ENCODE measurements at regions not wholly inside any gene's neighbourhood (a gene's known extent, or its start where the extent isn't known, plus 50 kb on each side); places are given as distances from the start of the nearest gene placed in this dataset.

DNA sequence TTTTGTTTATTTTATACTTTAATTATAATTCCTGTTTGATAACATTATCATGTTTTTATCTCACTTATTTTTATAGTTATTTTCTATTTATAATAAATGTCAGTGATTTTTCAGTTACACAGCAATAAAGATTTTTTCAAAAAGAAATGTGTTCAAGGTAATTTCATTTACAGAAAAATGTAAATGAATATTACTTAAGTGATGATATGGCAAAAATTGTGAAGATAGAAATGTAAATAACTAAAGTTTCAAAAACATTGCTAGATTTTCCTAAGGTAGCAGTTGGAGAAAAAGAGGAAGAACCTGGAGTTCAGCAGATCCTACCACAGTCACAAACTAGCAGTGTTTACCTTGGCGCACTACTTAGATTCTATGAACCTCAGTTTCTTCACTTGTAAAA, 202.6 kb downstream of the RFPL4B start:
- POLR2A ChIA-PET: no interaction called here
- Mint-ChIP-seq H3K36me3 (ENCODE audit: low read depth) (no peaks in the 10 kb centered on the region), H3K9me3 (no peaks in the 10 kb centered on the region), H3K27me3 (no peaks in the 10 kb centered on the region), H3K27ac (no peak overlapping the region), H3K4me1 (no peaks in the 10 kb centered on the region), H3K4me3 (no peak overlapping the region)
- CTCF ChIA-PET: no interaction called here
- DNase-seq: no peak

DNA sequence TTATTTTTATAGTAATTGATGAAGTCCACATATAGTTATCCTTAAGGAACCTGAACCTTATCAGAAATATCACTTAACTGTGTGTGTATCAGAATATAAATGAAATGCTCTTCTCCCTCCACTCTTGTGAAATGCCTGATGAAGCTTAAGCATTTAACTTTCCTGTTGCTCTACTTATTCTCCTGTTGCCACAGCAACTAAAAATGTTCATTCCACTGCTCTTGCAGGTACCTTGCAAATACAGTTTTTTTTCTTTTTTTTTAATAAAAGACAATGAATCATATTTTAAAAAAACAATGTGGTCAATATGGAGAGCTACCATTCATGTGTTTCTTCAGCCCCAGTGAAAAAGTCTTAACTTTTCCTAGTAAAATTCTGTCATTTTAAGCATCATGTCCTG, 210.3 kb downstream of the RFPL4B start:
- H3K4me1 Mint-ChIP-seq: no peaks in the 10 kb centered on the region
- no peak overlapping the region for H3K4me3 Mint-ChIP-seq
- H3K27ac Mint-ChIP-seq: no peak overlapping the region
- no peaks in the 10 kb centered on the region for H3K9me3 Mint-ChIP-seq
- no peaks in the 10 kb centered on the region for H3K36me3 Mint-ChIP-seq (ENCODE audit: low read depth)
- no peaks in the 10 kb centered on the region for H3K27me3 Mint-ChIP-seq
- no peak for DNase-seq
- POLR2A ChIA-PET: no interaction called here
- CTCF ChIA-PET: no interaction called here

DNA sequence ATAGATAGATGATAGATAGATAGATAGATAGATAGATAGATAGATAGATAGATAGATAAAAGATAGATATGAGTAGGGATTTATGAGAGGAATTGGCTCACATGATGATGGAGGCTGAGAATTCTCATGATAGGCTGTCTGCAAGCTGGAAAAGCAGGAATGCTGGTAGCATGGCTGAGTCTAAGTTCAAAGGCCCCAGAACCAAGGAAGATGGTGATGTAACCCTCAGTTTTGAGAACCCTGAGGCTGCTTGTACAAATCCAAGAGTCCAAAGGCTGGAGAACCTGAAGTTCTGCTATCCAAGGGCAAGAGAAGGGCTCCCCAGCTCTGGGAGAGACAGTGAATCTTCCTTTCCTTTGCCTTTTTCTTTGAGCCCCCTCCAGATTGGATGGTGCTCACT, 210.8 kb downstream of the RFPL4B start:
- H3K27me3 Mint-ChIP-seq: no peaks in the 10 kb centered on the region
- H3K4me3 Mint-ChIP-seq: no peak overlapping the region
- H3K36me3 Mint-ChIP-seq (ENCODE audit: low read depth): no peaks in the 10 kb centered on the region
- ChIA-PET POLR2A (no interaction called here), CTCF (no interaction called here)
- H3K27ac Mint-ChIP-seq: no peak overlapping the region
- no peak for DNase-seq
- H3K9me3 Mint-ChIP-seq: no peaks in the 10 kb centered on the region
- no peaks in the 10 kb centered on the region for H3K4me1 Mint-ChIP-seq

DNA sequence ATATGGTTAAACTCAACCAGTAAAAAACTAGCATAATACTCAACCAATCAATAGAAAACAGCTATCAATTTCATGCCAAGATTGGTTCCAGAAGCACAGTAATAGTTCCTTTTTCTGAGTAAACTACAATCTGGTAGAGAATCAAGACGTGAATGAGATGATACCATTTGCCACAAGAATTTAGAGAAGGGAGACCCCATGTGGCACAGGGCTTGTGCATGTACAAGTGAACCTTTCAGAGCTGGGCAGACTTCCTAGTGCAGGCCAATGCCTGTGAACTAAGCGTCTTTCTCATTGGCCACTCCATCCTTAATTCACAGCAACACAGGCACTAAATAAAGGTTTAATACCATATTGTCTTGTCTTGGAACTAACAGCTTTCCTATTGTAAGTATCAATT, 213.5 kb downstream of the RFPL4B start:
- Mint-ChIP-seq H3K4me3 (no peak overlapping the region), H3K36me3 (ENCODE audit: low read depth) (no peaks in the 10 kb centered on the region), H3K27ac (no peak overlapping the region), H3K27me3 (no peaks in the 10 kb centered on the region), H3K9me3 (no peaks in the 10 kb centered on the region), H3K4me1 (no peaks in the 10 kb centered on the region)
- DNase-seq: no peak
- ChIA-PET CTCF (no interaction called here), POLR2A (no interaction called here)

DNA sequence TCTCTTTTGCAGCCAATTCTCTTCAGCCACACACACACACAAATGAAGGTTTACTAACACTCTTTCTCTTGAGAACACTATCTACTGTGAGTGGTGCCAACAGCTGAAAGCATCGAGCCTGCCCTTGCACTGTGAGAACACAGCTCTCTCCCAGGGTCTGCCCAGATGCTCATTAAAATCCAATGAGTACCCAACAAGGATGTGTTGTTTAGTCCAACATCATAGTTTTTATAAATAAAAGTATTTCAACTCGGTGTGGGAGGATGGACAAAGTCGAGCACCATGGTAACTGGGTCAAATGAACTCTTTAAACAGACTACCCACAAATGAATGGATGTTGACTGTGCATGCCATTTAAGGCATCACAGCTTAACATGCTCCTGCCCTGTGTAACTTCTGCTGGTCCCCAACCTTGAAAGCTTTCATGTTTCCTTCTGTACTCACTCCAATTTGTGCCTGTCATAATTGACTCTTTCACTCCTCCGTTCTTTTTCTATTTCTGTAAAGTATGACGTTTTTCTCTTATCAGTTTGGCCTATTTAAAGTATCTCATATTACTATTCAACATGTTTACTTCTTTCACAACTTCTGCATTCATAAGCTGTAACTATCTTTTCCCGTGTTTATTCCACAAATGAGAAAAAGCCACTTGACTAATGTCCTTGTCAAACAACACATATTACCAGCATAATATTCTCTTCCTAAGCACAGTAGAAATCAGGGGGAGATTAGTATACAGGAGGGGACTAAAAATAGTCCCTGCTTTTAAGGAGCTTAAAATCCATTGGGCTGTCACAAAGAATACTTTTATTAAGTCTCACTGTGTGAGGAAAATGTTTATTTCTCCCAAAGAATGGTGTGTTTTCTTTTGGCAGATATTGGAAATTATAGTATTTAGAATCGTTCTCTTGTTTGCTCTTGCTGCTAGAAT, 215.4 kb downstream of the RFPL4B start:
- no peaks in the 10 kb centered on the region for H3K9me3 Mint-ChIP-seq
- CTCF ChIA-PET: no interaction called here
- DNase-seq: no peak
- POLR2A ChIA-PET: no interaction called here
- no peaks in the 10 kb centered on the region for H3K27me3 Mint-ChIP-seq
- H3K27ac Mint-ChIP-seq: no peak overlapping the region
- no peak overlapping the region for H3K4me3 Mint-ChIP-seq
- H3K4me1 Mint-ChIP-seq: no peaks in the 10 kb centered on the region
- H3K36me3 Mint-ChIP-seq (ENCODE audit: low read depth): no peaks in the 10 kb centered on the region

DNA sequence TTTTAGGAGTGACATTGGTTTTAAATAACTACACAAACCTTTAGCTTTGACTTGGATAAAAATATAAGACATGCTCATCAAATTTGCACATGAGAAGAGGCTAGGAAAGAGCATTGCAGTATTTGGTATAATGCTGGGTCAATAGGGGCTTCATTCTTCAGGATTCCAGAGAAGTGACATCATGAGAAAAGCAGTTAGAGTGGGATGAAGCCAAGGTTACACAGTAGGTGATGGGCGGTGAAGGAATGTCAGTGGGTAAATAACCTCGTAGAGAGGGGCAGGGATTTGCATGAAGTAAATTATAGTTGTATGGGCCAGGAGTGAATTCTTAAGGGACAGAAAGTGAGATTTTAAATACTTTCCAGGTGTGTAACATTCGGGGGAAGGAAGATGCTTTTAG, 216.2 kb downstream of the RFPL4B start:
- POLR2A ChIA-PET: no interaction called here
- H3K4me1 Mint-ChIP-seq: no peaks in the 10 kb centered on the region
- H3K27ac Mint-ChIP-seq: no peak overlapping the region
- no peaks in the 10 kb centered on the region for H3K27me3 Mint-ChIP-seq
- H3K36me3 Mint-ChIP-seq (ENCODE audit: low read depth): no peaks in the 10 kb centered on the region
- no peaks in the 10 kb centered on the region for H3K9me3 Mint-ChIP-seq
- no peak for DNase-seq
- CTCF ChIA-PET: no interaction called here
- no peak overlapping the region for H3K4me3 Mint-ChIP-seq

DNA sequence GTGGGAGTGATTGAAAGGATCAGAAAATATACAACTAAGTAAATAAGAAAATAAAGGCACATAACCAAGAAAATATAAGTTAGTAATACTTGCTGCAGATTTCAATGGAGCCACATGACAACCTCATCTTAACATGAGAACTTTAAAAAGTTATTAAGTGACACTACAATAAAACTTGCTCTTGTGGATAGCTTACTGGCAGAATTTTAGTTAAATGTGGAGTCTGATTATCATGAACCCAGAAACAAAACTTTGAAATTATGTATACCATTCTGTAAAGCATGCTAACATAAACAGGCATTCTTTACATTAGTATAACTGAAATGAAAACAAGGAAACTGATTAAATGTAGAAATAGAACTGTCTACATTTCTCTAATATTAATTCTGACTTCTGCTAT, 220.9 kb downstream of the RFPL4B start:
- no peaks in the 10 kb centered on the region for H3K36me3 Mint-ChIP-seq (ENCODE audit: low read depth)
- no peaks in the 10 kb centered on the region for H3K27me3 Mint-ChIP-seq
- H3K4me1 Mint-ChIP-seq: no peaks in the 10 kb centered on the region
- H3K27ac Mint-ChIP-seq: no peak overlapping the region
- ChIA-PET CTCF (no interaction called here), POLR2A (no interaction called here)
- H3K9me3 Mint-ChIP-seq: no peaks in the 10 kb centered on the region
- DNase-seq: no peak
- H3K4me3 Mint-ChIP-seq: no peak overlapping the region

DNA sequence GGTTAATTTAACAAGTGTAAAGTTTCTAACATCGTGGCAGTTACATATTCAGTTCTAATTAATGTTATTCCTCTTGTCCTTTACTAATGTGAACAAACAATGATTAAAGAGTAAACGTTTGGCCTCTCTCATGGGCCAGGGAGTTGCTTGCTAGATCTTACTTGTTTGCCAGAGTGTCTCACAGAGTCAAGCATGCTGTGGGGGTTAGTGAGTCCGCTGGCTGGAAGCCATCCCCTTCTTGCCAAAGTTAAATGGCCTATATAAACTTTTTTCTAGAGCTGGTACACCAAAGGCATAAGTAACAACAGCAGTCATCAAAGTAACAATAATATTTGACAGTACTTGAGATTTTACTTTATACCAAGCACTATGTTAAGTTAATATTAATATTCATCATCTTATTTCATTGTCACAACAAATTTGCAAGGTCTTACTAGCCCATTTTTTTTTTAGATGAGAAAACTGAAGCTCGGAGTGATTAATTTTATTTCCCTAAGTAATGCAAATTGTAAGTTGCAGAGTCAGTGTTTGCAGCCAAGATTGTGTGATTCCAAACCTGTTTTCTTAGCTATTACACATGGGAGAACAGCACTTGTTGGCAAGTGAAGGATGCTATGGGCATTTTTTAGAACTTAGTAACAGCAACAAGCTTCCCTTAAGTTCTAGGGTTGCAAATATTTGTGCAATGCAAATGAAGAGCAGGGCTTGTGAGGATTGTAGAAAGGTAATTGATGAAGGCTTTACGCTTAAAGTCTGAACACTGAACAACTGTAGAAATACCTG, 224.5 kb downstream of the RFPL4B start:
- no peaks in the 10 kb centered on the region for H3K9me3 Mint-ChIP-seq
- H3K27ac Mint-ChIP-seq: no peak overlapping the region
- H3K27me3 Mint-ChIP-seq: no peaks in the 10 kb centered on the region
- H3K4me3 Mint-ChIP-seq: no peak overlapping the region
- H3K36me3 Mint-ChIP-seq (ENCODE audit: low read depth): no peaks in the 10 kb centered on the region
- POLR2A ChIA-PET: no interaction called here
- no peak for DNase-seq
- H3K4me1 Mint-ChIP-seq: no peaks in the 10 kb centered on the region
- CTCF ChIA-PET: no interaction called here

DNA sequence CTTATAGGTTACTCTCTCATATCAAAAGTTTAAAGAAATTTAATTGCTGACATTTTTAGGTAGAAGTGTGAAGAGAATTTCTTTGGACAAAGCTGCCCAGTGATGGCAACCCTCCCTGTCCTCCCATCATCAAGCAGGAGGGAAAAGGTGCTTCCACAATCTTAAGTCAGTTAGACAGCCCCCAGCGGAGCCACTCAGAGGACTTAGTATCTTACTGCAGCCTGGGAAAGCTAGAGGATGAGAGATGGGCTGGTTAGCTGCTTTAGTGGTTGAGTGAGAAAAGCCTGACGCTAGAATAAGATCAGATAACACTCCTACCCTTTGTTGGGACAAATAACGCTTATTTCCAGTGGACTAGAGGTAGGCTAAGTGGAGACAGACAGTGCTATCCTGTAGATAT, 227.1 kb downstream of the RFPL4B start:
- Mint-ChIP-seq H3K9me3 (no peaks in the 10 kb centered on the region), H3K36me3 (ENCODE audit: low read depth) (no peaks in the 10 kb centered on the region), H3K4me1 (no peaks in the 10 kb centered on the region), H3K4me3 (no peak overlapping the region), H3K27ac (no peak overlapping the region), H3K27me3 (no peaks in the 10 kb centered on the region)
- ChIA-PET POLR2A (no interaction called here), CTCF (no interaction called here)
- DNase-seq: no peak

DNA sequence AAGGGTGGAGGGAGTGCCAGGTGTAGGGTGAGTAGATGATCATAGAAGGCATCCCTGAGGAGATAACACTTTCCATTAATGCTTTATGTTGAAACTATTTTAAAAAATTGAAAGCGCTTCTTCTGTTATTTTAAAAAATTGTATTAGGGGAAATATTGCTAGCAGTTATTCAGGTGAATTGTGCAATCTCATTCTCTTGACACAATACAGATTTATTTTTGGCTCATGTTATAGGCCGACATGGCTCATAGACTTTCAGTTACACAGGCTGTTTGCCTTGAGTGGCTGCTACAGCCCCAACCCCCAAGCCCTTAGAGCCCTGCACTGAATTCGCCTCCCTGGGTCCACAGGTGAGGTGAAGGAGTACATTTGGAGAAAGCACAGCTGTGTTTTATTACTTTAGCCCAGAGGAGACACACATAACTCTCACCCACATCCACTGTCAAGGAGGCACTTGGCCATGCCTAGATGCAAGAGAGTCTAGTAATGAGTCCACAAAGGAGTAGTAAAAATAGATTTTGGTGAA, 228.2 kb downstream of the RFPL4B start:
- no peaks in the 10 kb centered on the region for H3K4me1 Mint-ChIP-seq
- DNase-seq: no peak
- no peaks in the 10 kb centered on the region for H3K9me3 Mint-ChIP-seq
- ChIA-PET CTCF (no interaction called here), POLR2A (no interaction called here)
- no peaks in the 10 kb centered on the region for H3K36me3 Mint-ChIP-seq (ENCODE audit: low read depth)
- no peak overlapping the region for H3K4me3 Mint-ChIP-seq
- no peak overlapping the region for H3K27ac Mint-ChIP-seq
- H3K27me3 Mint-ChIP-seq: no peaks in the 10 kb centered on the region

DNA sequence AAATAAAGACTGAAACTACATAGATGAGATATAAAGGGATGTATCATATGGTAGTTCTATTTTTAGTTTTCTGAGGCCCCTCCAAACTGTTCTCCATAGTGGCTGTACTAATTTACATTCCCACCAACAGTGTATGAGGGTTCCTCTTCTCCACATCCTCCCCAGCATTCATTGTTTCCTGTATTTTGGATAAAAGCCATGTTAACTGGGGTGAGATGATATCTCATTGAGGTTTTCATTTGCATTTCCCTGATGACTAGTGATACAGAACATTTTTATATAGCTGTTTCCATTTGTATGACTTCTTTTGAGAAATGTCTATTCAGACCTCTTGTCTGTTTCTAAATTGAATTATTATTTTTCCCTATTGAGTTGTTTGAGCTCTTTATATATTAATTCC, 229.3 kb downstream of the RFPL4B start:
- Mint-ChIP-seq H3K4me3 (no peak overlapping the region), H3K4me1 (no peaks in the 10 kb centered on the region), H3K27me3 (no peaks in the 10 kb centered on the region), H3K9me3 (no peaks in the 10 kb centered on the region), H3K36me3 (ENCODE audit: low read depth) (no peaks in the 10 kb centered on the region), H3K27ac (no peak overlapping the region)
- POLR2A ChIA-PET: no interaction called here
- CTCF ChIA-PET: no interaction called here
- DNase-seq: no peak

DNA sequence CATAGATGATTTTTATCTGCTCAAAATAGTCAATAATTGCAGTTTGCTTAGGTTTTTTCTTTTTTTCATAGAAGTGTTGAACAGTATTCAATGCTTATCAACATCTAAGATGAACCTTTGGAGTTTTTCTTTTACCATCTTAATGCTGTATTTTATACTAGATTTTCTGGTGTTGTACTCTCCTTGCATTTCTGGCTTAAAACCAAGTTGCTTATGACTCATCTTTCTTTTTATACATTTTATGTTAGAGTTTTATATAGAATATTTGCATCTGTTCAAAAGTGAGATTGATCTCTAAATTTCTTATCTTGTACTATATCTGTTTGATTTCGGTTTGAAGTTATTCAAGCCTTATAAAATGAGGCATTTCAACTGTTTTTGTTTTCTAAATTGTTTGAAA, 232.5 kb downstream of the RFPL4B start:
- H3K4me3 Mint-ChIP-seq: no peak overlapping the region
- no peak overlapping the region for H3K27ac Mint-ChIP-seq
- no peaks in the 10 kb centered on the region for H3K4me1 Mint-ChIP-seq
- no peaks in the 10 kb centered on the region for H3K9me3 Mint-ChIP-seq
- ChIA-PET CTCF (interaction anchor here (0.7 kb wide), 1 partner anchor 868 kb away, joined by 3 read pairs; no protein-coding TSS in a partner anchor), POLR2A (no interaction called here)
- H3K27me3 Mint-ChIP-seq: no peaks in the 10 kb centered on the region
- H3K36me3 Mint-ChIP-seq (ENCODE audit: low read depth): no peaks in the 10 kb centered on the region
- DNase-seq: no peak

DNA sequence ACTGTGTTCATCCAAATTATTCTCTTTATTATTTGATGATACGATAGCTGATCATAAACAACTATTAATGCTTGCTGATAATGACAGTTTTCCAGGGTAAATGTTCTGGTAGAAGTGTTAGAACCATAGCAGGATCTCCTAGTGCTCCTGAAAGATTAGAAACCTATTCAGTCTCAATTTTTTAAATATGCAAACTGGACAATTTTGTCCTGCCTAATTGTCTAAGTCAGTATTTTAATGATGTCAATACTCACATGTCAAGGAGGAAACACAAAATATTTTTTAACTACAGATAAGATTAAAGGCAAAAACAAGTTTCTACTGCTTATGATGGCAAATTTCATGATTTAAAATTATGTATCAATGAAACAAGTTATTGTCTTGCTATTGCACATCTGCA, 233.9 kb downstream of the RFPL4B start:
- H3K4me3 Mint-ChIP-seq: no peak overlapping the region
- DNase-seq: no peak
- no peaks in the 10 kb centered on the region for H3K9me3 Mint-ChIP-seq
- ChIA-PET POLR2A (no interaction called here), CTCF (no interaction called here)
- H3K36me3 Mint-ChIP-seq (ENCODE audit: low read depth): no peaks in the 10 kb centered on the region
- no peaks in the 10 kb centered on the region for H3K27me3 Mint-ChIP-seq
- no peaks in the 10 kb centered on the region for H3K4me1 Mint-ChIP-seq
- no peak overlapping the region for H3K27ac Mint-ChIP-seq

DNA sequence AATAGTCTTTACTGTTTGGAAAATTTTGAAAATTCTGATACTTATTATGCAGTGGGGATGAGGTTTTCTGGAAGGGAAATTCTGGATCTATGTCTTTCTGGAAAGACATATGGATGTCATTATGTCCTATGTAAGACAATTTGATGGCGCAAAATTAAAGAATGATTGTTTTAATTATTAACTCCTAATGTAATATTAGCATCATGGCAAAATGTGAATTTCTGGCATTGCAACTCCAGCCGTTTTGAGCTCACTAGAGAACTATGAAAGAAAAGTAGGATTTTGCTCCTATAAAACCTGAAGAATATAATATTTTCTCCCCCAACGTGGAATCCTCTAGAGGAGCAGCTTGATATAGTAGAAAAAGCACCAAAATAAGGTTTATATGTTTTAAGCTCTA, 243.2 kb downstream of the RFPL4B start:
- Mint-ChIP-seq H3K4me3 (no peak overlapping the region), H3K4me1 (no peaks in the 10 kb centered on the region), H3K36me3 (ENCODE audit: low read depth) (no peaks in the 10 kb centered on the region), H3K27me3 (no peaks in the 10 kb centered on the region), H3K27ac (no peak overlapping the region), H3K9me3 (no peaks in the 10 kb centered on the region)
- CTCF ChIA-PET: no interaction called here
- POLR2A ChIA-PET: no interaction called here
- no peak for DNase-seq

All from activated CD4-positive, alpha-beta memory T cell treated with anti-CD3 and anti-CD28 coated beads, Interleukin-2, amount 10 ng/mL, durations not matched to agents 7 days and 5 days (primary cell).